HCT116 (cell line): ENCODE measurements at regions not wholly inside any gene's neighbourhood (a gene's known extent, or its start where the extent isn't known, plus 50 kb on each side); places are given as distances from the start of the nearest gene placed in this dataset.

Experiments used
- ATAC-seq: fragments of 200-7000 bp; cut with Tn5 transposase; 2 replicates; pipeline ENCODE4 v1.9.1; 2020; ENCODE audit warnings: mild to moderate bottlenecking, moderate library complexity
- BruUV-seq: library from RNA; stranded (reverse); fragments of 400-500 nt; replicated peaks from 2 replicates; lab custom pipeline; 2021; lab: Mats Ljungman, UMichigan
- CTCF ChIA-PET: fragments of 300-600 bp; sonication (Branson Sonifier 250); formaldehyde crosslinking; loops from one replicate; lab custom pipeline; 2021; ENCODE audit warnings: antibody characterized with exemption; lab: Charles Lee
- POLR2A ChIA-PET: fragments of 300-600, 350-600 bp; sonication (Branson Sonifier 250); formaldehyde crosslinking; loops from one replicate; lab custom pipeline; 2021; ENCODE audit warnings: antibody characterized with exemption; lab: Charles Lee
- RAD21 ChIA-PET, 2 experiments: fragments of 300-600 bp; sonication (Branson Sonifier 250); formaldehyde crosslinking; loops; one replicate each; lab custom pipeline; 2023; ENCODE audit warnings: low total read pairs in 2 of 2; ENCODE audit not compliant: uncharacterized antibody in 2 of 2, unreplicated experiment in 2 of 2, low non-redundant PET in 1 of 2; lab: Charles Lee
- DNase-seq: peaks from one replicate; pipeline ENCODE4 v3.0.0-alpha.2; 2010; ENCODE audit warnings: low read depth, low spot score
- H2AFZ ChIP-seq: fragments of 200-600 bp; shearing (Covaris generic), sonication (generic); 2 replicates; pipeline ENCODE4 v1.6.1; 2017; ENCODE audit warnings: low read depth, mixed run types, mixed read lengths, antibody characterized with exemption, low read length; ENCODE audit not compliant: poor library complexity, severe bottlenecking
- H3K27ac ChIP-seq: 2 replicates; pipeline ENCODE4 v1.5.1; 2012; ENCODE audit warnings: low read depth, low read length
- H3K27me3 ChIP-seq: fragments of 200-600 bp; sonication (generic); 2 replicates; pipeline ENCODE4 v1.6.1; 2016; ENCODE audit warnings: mixed run types, low read length, mixed read lengths; ENCODE audit not compliant: insufficient read depth
- H3K36me3 ChIP-seq, 2 experiments: fragments of 200-500 bp in 1 of 2; fragments of 200-600 bp in 1 of 2; sonication (Bioruptor generic) in 1 of 2; sonication (generic) in 1 of 2; 2 replicates each; pipeline versions ENCODE4 v1.5.1 to v1.6.1; 2014 to 2016; ENCODE audit warnings: low read length in 2 of 2, inconsistent platforms in 1 of 2, mixed read lengths in 1 of 2, mixed run types in 1 of 2; ENCODE audit not compliant: insufficient read depth in 2 of 2, control insufficient read depth in 1 of 2
- H3K4me1 ChIP-seq, 2 experiments: fragments of 200-600 bp in 1 of 2; sonication (generic) in 1 of 2; 2 replicates each; pipeline versions ENCODE4 v1.5.1 to v1.6.1; 2012 to 2017; ENCODE audit warnings: low read length in 2 of 2, inconsistent platforms in 1 of 2, mild to moderate bottlenecking in 1 of 2, mixed read lengths in 1 of 2, mixed run types in 1 of 2, moderate library complexity in 1 of 2; ENCODE audit not compliant: insufficient read depth in 2 of 2, control insufficient read depth in 1 of 2
- H3K4me2 ChIP-seq: fragments of 200-600 bp; sonication (generic); 2 replicates; pipeline ENCODE4 v1.6.1; 2017; ENCODE audit warnings: mixed run types, low read length, mixed read lengths
- H3K4me3 ChIP-seq, 2 experiments: fragments of 200-600 bp in 1 of 2; sonication (generic) in 1 of 2; replicated peaks in 1 of 2; 2 replicates each; pipeline ENCODE4 v1.5.1; 2011 to 2016; ENCODE audit warnings: low read length in 2 of 2, control low read depth in 1 of 2, low read depth in 1 of 2, mild to moderate bottlenecking in 1 of 2, mixed read lengths in 1 of 2, mixed run types in 1 of 2
- H3K79me2 ChIP-seq: fragments of 200-600 bp; sonication (generic); 2 replicates; pipeline ENCODE4 v1.6.1; 2017; ENCODE audit warnings: mild to moderate bottlenecking, mixed run types, low read length, moderate library complexity, mixed read lengths; ENCODE audit not compliant: insufficient read depth
- H3K9ac ChIP-seq: fragments of 200-600 bp; sonication (generic); 2 replicates; pipeline ENCODE4 v1.6.1; 2016; ENCODE audit warnings: low read length, mixed read lengths
- H3K9me2 ChIP-seq: fragments of 200-600 bp; sonication (generic), shearing (Covaris generic); 2 replicates; pipeline ENCODE4 v1.6.1; 2017; ENCODE audit warnings: mixed run types, mild to moderate bottlenecking, moderate library complexity; ENCODE audit not compliant: insufficient read depth
- H3K9me3 ChIP-seq, 2 experiments: fragments of 200-500 bp in 1 of 2; fragments of 200-600 bp in 1 of 2; sonication (Bioruptor generic) in 1 of 2; sonication (generic) in 1 of 2; 2 replicates each; pipeline ENCODE4 v1.6.1; 2014 to 2017; ENCODE audit warnings: low read length in 2 of 2, mixed read lengths in 2 of 2, inconsistent platforms in 1 of 2, low read depth in 1 of 2, mild to moderate bottlenecking in 1 of 2, mixed run types in 1 of 2, moderate library complexity in 1 of 2; ENCODE audit not compliant: control insufficient read depth in 1 of 2, insufficient read depth in 1 of 2
- H4K20me1 ChIP-seq: fragments of 200-600 bp; sonication (generic), shearing (Covaris generic); 2 replicates; pipeline ENCODE4 v1.6.1; 2017; ENCODE audit warnings: mixed run types, mild to moderate bottlenecking, moderate library complexity; ENCODE audit not compliant: insufficient read depth
- ATF3 ChIP-seq: IDR thresholded peaks from 2 replicates; pipeline ENCODE4 v1.6.1; 2012
- EGR1 ChIP-seq: IDR thresholded peaks from 2 replicates; pipeline ENCODE4 v1.6.1; 2012; ENCODE audit warnings: low read depth
- EZH2 ChIP-seq: fragments of 200-600 bp; sonication (generic); IDR thresholded peaks from 2 replicates; pipeline ENCODE4 v1.6.1; 2017; ENCODE audit warnings: antibody characterized with exemption, mixed run types
- EZH2phosphoT487 ChIP-seq: fragments of 200-600 bp; IDR thresholded peaks from 2 replicates; pipeline ENCODE4 v1.6.1; 2018; ENCODE audit warnings: antibody characterized with exemption, borderline replicate concordance
- FOSL1 ChIP-seq: IDR thresholded peaks from 2 replicates; pipeline ENCODE4 v1.6.1; 2012; ENCODE audit warnings: low read depth
- JUND ChIP-seq: IDR thresholded peaks from 2 replicates; pipeline ENCODE4 v1.6.1; 2012
- POLR2AphosphoS5 ChIP-seq: IDR thresholded peaks from 2 replicates; pipeline ENCODE4 v1.6.1; 2011; ENCODE audit warnings: mild to moderate bottlenecking, low read depth, low read length, moderate library complexity
- SP1 ChIP-seq: IDR thresholded peaks from 2 replicates; pipeline ENCODE4 v1.6.1; 2012; ENCODE audit warnings: low read depth
- TCF7L2 ChIP-seq: IDR thresholded peaks from 2 replicates; pipeline ENCODE4 v1.7.0; 2011; ENCODE audit warnings: borderline replicate concordance, inconsistent platforms; ENCODE audit not compliant: insufficient read depth, insufficient read length; ENCODE audit errors: extremely low read depth
- YY1 ChIP-seq: IDR thresholded peaks from 2 replicates; pipeline ENCODE4 v1.6.1; 2011; ENCODE audit warnings: low read length, low read depth, moderate library complexity, mild to moderate bottlenecking; ENCODE audit not compliant: insufficient replicate concordance; ENCODE audit errors: extremely low read depth
- ZBTB33 ChIP-seq: IDR thresholded peaks from 2 replicates; pipeline ENCODE4 v1.6.1; 2011; ENCODE audit warnings: mild to moderate bottlenecking, low read length, moderate library complexity; ENCODE audit not compliant: insufficient replicate concordance; ENCODE audit errors: extremely low read depth
- ZFX ChIP-seq: fragments of 450-650 bp; IDR thresholded peaks from 2 replicates; pipeline ENCODE4 v1.6.1; 2017
- intact Hi-C: fragments of 100-400 bp; cut with micrococcal nuclease; formaldehyde crosslinking; loops from 2 replicates; pipeline ENCODE4 v1.10.0; 2022
- TF ChIP-seq, protein P1 (sequence below): IDR thresholded peaks from 2 replicates; pipeline ENCODE4 v1.6.1; 2012; ENCODE audit warnings: low read depth

GRCh38 chr11:103807806-103808205 is 228.6 kb upstream of the DDI1 start:
- no TSS peak for BruUV-seq
- Histone ChIP-seq H3K4me1 (no peaks in the 10 kb centered on the region), H3K36me3 (no peaks in the 10 kb centered on the region), H3K27me3 (no peaks in the 10 kb centered on the region), H3K4me3 (no peak overlapping the region), H3K9me3 (no peaks in the 10 kb centered on the region)
- TF ChIP-seq ATF3 (no peak), EZH2 (no peak), ZBTB33 (no peak), EZH2phosphoT487 (no peak), TCF7L2 (no peak), YY1 (no peak), ZFX (no peak)
- TF ChIP-seq, all 23 proteins: peak for 0
- Histone ChIP-seq H3K9ac (no peak overlapping the region), H3K4me2 (no peak overlapping the region), H3K9me2 (no peaks in the 10 kb centered on the region), H3K27ac (no peak overlapping the region), H3K79me2 (no peaks in the 10 kb centered on the region), H4K20me1 (no peaks in the 10 kb centered on the region), H2AFZ (no peak overlapping the region)
- POLR2A ChIA-PET, result no interaction called here
- intact Hi-C loops, result no loop called here
- RAD21 ChIA-PET, result no interaction called here
- no peak for DNase-seq
- ATAC-seq, result no peak
- CTCF ChIA-PET, result no interaction called here

GRCh38 chr11:103808252-103808651 is 228.2 kb upstream of the DDI1 start:
- no peak for ATAC-seq
- intact Hi-C loops, result no loop called here

More at GRCh38 chr11:103808252-103808651, 228.2 kb upstream of the DDI1 start:
- Histone ChIP-seq H3K27me3 (no peaks in the 10 kb centered on the region), H3K79me2 (no peaks in the 10 kb centered on the region), H3K9me2 (no peaks in the 10 kb centered on the region)
- ChIA-PET POLR2A (no interaction called here), RAD21 (no interaction called here)
- BruUV-seq, result no TSS peak
- TF ChIP-seq JUND (no peak), FOSL1 (no peak), SP1 (no peak), EGR1 (no peak), EZH2phosphoT487 (no peak), POLR2AphosphoS5 (no peak)
- TF ChIP-seq, protein P1, sequence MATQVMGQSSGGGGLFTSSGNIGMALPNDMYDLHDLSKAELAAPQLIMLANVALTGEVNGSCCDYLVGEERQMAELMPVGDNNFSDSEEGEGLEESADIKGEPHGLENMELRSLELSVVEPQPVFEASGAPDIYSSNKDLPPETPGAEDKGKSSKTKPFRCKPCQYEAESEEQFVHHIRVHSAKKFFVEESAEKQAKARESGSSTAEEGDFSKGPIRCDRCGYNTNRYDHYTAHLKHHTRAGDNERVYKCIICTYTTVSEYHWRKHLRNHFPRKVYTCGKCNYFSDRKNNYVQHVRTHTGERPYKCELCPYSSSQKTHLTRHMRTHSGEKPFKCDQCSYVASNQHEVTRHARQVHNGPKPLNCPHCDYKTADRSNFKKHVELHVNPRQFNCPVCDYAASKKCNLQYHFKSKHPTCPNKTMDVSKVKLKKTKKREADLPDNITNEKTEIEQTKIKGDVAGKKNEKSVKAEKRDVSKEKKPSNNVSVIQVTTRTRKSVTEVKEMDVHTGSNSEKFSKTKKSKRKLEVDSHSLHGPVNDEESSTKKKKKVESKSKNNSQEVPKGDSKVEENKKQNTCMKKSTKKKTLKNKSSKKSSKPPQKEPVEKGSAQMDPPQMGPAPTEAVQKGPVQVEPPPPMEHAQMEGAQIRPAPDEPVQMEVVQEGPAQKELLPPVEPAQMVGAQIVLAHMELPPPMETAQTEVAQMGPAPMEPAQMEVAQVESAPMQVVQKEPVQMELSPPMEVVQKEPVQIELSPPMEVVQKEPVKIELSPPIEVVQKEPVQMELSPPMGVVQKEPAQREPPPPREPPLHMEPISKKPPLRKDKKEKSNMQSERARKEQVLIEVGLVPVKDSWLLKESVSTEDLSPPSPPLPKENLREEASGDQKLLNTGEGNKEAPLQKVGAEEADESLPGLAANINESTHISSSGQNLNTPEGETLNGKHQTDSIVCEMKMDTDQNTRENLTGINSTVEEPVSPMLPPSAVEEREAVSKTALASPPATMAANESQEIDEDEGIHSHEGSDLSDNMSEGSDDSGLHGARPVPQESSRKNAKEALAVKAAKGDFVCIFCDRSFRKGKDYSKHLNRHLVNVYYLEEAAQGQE, result no peak
- TF ChIP-seq, all 23 proteins: peak for 0
- Histone ChIP-seq H3K4me3 (no peak overlapping the region), H3K9ac (no peak overlapping the region), H3K4me1 (no peaks in the 10 kb centered on the region), H4K20me1 (no peaks in the 10 kb centered on the region), H3K36me3 (no peaks in the 10 kb centered on the region), H3K27ac (no peak overlapping the region), H3K9me3 (no peaks in the 10 kb centered on the region), H3K4me2 (no peak overlapping the region), H2AFZ (no peak overlapping the region)
- no peak for DNase-seq
- CTCF ChIA-PET, result no interaction called here
